Liver (tissue), 3 donors: ENCODE measurements at regions not wholly inside any gene's neighbourhood (a gene's known extent, or its start where the extent isn't known, plus 50 kb on each side); places are given as distances from the start of the nearest gene placed in this dataset.

Experiments
- CTCF ChIP-seq: fragments of 150-350 bp; IDR thresholded peaks from 2 replicates; pipeline ENCODE4 v1.5.1; 2017; ENCODE audit warnings: improper control_type of control experiment, low read depth, low read length; ENCODE audit not compliant: missing input control
- MAX ChIP-seq: IDR thresholded peaks from 2 replicates; pipeline ENCODE4 v1.6.1; 2016; ENCODE audit warnings: antibody characterized with exemption
- RAD21 ChIP-seq, 2 donors: IDR thresholded peaks; 2 replicates each; pipeline ENCODE4 v1.6.1; 2016; ENCODE audit warnings: antibody characterized with exemption in 2 of 2, mild to moderate bottlenecking in 2 of 2
- donor health status: healthy.
- donor health status: healthy.

GRCh38 chr2:150110548-150110947 is 376.9 kb downstream of the RND3 start:
- TF ChIP-seq MAX (no peak), CTCF (no peak), RAD21 (IDR thresholded peaks at IDR 0.05) (no peak)
